GM06990 (cell line): ENCODE measurements at regions not wholly inside any gene's neighbourhood (a gene's known extent, or its start where the extent isn't known, plus 50 kb on each side); places are given as distances from the start of the nearest gene placed in this dataset.
"Not testable (repeated sequence)": the region's sequence is repeated elsewhere in the genome, so short reads cannot be mapped to it uniquely, and the experiment has no call there.

Source experiments
- DNase-seq: peaks from one replicate; pipeline ENCODE4 v3.0.0-alpha.2; 2011; ENCODE audit not compliant: insufficient read length; ENCODE audit errors: extremely low read depth
- H3K27me3 ChIP-seq: replicated peaks from 2 replicates; pipeline ENCODE4 v1.6.0; 2011; ENCODE audit warnings: low read length; ENCODE audit not compliant: control insufficient read depth, insufficient read depth
- H3K36me3 ChIP-seq: 2 replicates; pipeline ENCODE4 v1.5.1; 2011; ENCODE audit warnings: low read length; ENCODE audit not compliant: control insufficient read depth, insufficient read depth
- H3K4me3 ChIP-seq: replicated peaks from 2 replicates; pipeline ENCODE4 v1.5.1; 2011; ENCODE audit warnings: low read depth, mild to moderate bottlenecking, control low read depth, low read length
- CTCF ChIP-seq: IDR thresholded peaks from 2 replicates; pipeline ENCODE4 v1.5.1; 2011; ENCODE audit warnings: low read length, control low read depth, mild to moderate bottlenecking, inconsistent platforms; ENCODE audit not compliant: insufficient read depth, poor library complexity, severe bottlenecking

GRCh38 chr1:112144733-112145426, 155.4 kb upstream of the KCND3 start:
- Histone ChIP-seq H3K27me3 (peaks cover 2% of the 10 kb centered on the region), H3K4me3 (no peak overlapping the region), H3K36me3 (no peaks in the 10 kb centered on the region)
- DNase-seq = no peak
- no peak for TF ChIP-seq CTCF

- no peak for TF ChIP-seq CTCF
- Histone ChIP-seq H3K4me3 (no peak overlapping the region), H3K27me3 (peaks cover 2% of the 10 kb centered on the region), H3K36me3 (no peaks in the 10 kb centered on the region)
- DNase-seq = no peak
Measured at GRCh38 chr1:112146201-112146715, 156.8 kb upstream of the KCND3 start.

- not testable (repeated sequence) for DNase-seq, H3K4me3 ChIP-seq, H3K36me3 ChIP-seq, H3K27me3 ChIP-seq
Measured at GRCh38 chr1:112160214-112160613, 170.7 kb upstream of the KCND3 start.

- DNase-seq = no peak
- Histone ChIP-seq H3K36me3 (no peaks in the 10 kb centered on the region), H3K4me3 (no peak overlapping the region), H3K27me3 (no peaks in the 10 kb centered on the region)
- no peak for TF ChIP-seq CTCF
Measured at GRCh38 chr1:112165375-112165774, 175.9 kb upstream of the KCND3 start.

- TF ChIP-seq CTCF = no peak
- H3K36me3 ChIP-seq = no peaks in the 10 kb centered on the region
Measured at GRCh38 chr1:112169517-112169916, 180.0 kb upstream of the KCND3 start.

GRCh38 chr1:112172294-112172882, 182.9 kb upstream of the KCND3 start:
- H3K27me3 ChIP-seq = no peaks in the 10 kb centered on the region
- H3K4me3 ChIP-seq = no peak overlapping the region
- no peak for DNase-seq
- no peak for TF ChIP-seq CTCF
- H3K36me3 ChIP-seq = no peaks in the 10 kb centered on the region

More at GRCh38 chr1:112169517-112169916, 180.0 kb upstream of the KCND3 start:
- no peak for DNase-seq
- Histone ChIP-seq H3K4me3 (no peak overlapping the region), H3K27me3 (no peaks in the 10 kb centered on the region)
